AG10803 (cell line): ENCODE measurements at regions not wholly inside any gene's neighbourhood (a gene's known extent, or its start where the extent isn't known, plus 50 kb on each side); places are given as distances from the start of the nearest gene placed in this dataset.

ENCODE experiments used
- DNase-seq: peaks from one replicate; pipeline ENCODE4 v3.0.0; 2010; ENCODE audit warnings: low read depth
- H3K4me3 ChIP-seq: 2 replicates; pipeline ENCODE4 v1.5.1; 2011; ENCODE audit warnings: mild to moderate bottlenecking, low read length, control low read depth
- TF ChIP-seq, protein P1 (sequence below): conservative IDR thresholded peaks from 2 replicates; pipeline ENCODE4 v1.5.1; 2011; ENCODE audit warnings: mild to moderate bottlenecking, low read length, control low read depth, inconsistent platforms

GRCh38 chr18:43876286-43876685 is 599.0 kb upstream of the SYT4 start:
- no peak overlapping the region for H3K4me3 ChIP-seq
- TF ChIP-seq, protein P1, sequence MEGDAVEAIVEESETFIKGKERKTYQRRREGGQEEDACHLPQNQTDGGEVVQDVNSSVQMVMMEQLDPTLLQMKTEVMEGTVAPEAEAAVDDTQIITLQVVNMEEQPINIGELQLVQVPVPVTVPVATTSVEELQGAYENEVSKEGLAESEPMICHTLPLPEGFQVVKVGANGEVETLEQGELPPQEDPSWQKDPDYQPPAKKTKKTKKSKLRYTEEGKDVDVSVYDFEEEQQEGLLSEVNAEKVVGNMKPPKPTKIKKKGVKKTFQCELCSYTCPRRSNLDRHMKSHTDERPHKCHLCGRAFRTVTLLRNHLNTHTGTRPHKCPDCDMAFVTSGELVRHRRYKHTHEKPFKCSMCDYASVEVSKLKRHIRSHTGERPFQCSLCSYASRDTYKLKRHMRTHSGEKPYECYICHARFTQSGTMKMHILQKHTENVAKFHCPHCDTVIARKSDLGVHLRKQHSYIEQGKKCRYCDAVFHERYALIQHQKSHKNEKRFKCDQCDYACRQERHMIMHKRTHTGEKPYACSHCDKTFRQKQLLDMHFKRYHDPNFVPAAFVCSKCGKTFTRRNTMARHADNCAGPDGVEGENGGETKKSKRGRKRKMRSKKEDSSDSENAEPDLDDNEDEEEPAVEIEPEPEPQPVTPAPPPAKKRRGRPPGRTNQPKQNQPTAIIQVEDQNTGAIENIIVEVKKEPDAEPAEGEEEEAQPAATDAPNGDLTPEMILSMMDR: no peak
- no peak for DNase-seq

- TF ChIP-seq, protein P1: no peak
- no peak for DNase-seq
- no peak overlapping the region for H3K4me3 ChIP-seq
Observed at GRCh38 chr18:43876748-43877147, 599.5 kb upstream of the SYT4 start.

DNA sequence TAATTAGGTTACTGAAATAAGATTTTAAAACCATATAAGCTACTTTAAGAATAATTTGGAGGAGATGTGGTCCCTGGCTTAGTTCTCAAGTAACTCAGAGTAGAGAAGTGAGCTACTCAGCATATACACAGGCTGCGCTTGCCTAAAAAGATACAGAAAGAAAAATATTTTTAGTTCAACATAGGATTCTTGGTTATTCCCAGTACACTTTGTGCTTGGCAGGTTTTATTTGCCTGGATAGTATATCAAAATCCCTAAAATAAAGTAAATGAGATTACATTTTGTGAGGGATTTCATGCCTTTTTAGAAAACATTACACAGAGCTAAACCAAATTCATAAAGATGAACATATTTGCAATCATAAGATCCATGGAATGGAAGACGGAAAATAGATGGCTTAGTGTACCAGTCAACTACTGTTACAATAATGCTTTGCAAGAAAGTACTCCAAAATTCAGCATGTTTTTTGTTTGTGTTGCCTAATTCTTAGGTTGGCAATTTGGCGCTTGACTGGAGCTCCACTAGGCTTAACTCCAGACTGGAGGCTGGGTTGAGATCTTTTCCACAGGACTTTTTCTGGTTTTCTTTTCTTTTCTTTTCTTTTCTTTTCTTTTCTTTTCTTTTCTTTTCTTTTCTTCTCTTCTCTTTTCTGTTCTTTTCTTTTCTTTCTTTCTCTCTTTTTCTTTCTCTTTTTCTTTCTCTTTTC is 600.5 kb upstream of the SYT4 start:
- TF ChIP-seq, protein P1: no peak
- H3K4me3 ChIP-seq: no peak overlapping the region
- DNase-seq: no peak

- DNase-seq: no peak
- TF ChIP-seq, protein P1: no peak
- H3K4me3 ChIP-seq: no peak overlapping the region
Observed at GRCh38 chr18:43879415-43879814, 602.1 kb upstream of the SYT4 start.

GRCh38 chr18:43882358-43883055 is 605.2 kb upstream of the SYT4 start:
- H3K4me3 ChIP-seq: no peak overlapping the region
- no peak for DNase-seq
- TF ChIP-seq, protein P1: no peak

DNA sequence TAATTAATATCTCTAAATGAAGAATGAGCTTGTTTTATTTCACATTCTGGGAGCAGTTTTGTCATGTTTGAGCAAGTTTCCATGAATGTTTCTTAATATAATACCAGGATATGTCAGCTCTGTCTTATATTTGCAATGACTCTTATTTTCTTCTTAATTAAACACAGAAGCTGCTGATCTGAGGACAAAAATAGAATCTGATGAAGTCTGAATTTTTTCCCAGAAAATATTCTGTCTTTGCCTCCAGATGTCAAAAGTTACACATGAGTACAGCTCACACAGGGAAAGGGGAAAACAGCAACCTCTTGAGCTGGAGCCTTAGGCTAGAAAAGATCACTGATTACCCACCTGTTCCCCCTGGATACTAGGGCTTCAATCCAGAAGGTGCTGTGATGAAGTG is 606.6 kb upstream of the SYT4 start:
- H3K4me3 ChIP-seq: no peak overlapping the region
- DNase-seq: no peak
- TF ChIP-seq, protein P1: no peak

GRCh38 chr18:43886341-43886740 is 609.1 kb upstream of the SYT4 start:
- no peak for DNase-seq
- TF ChIP-seq, protein P1: no peak
- H3K4me3 ChIP-seq: no peak overlapping the region
